ENCODE measurements at regions not wholly inside any gene's neighbourhood (a gene's known extent, or its start where the extent isn't known, plus 50 kb on each side); places are given as distances from the start of the nearest gene placed in this dataset.

DNA sequence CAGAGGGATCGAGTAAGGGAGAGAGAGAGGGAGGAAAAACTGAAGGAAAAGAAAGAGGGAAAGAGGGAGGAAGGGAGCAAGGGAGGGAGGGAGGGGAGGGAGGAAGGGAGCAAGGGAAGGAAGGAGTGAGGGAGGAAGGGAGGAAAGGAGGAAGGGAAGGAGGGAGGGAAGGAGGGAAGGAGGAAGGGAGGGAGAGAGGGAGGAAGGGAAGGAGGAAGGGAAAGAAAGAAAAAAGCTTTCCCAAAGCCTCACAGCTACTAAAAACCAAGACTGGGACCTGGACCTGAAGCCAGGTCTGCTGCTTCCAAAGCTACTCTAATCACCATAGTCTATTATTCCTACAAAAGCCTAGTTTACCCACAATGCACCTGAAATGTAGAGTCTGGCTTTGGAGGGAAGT, 259.8 kb upstream of the WWC1 start:
- Histone ChIP-seq H3K9me3 (replicated peaks; ENCODE audit: control insufficient read depth, insufficient read depth, low read length) (no peaks in the 10 kb centered on the region), H4K20me1 (ENCODE audit: control insufficient read depth, insufficient read depth) (no peaks in the 10 kb centered on the region; the same call in 1 of the 2 replicates), H3K79me2 (ENCODE audit: control insufficient read depth, insufficient read depth, low read length) (no peaks in the 10 kb centered on the region), H3K36me3 (ENCODE audit: control insufficient read depth in 2 of 2, insufficient read depth in 2 of 2, low read length in 1 of 2) (no peaks in the 10 kb centered on the region), H3K4me3 (no peak overlapping the region), H2AFZ (ENCODE audit: control insufficient read depth, low read depth, low read length) (no peak overlapping the region), H3K4me1 (ENCODE audit: control insufficient read depth, insufficient read depth, low read length) (no peaks in the 10 kb centered on the region), H3K27ac (ENCODE audit: control insufficient read depth, insufficient read depth) (no peak overlapping the region), H3K9ac (ENCODE audit: control insufficient read depth, insufficient read depth, low read length) (no peak overlapping the region), H3K4me2 (ENCODE audit: control insufficient read depth, insufficient read depth) (no peak overlapping the region), H3K27me3 (replicated peaks in 1 of 2; ENCODE audit: control insufficient read depth in 2 of 2, insufficient read depth in 2 of 2, low read length in 1 of 2) (no peaks in the 10 kb centered on the region; a peak in 1 of 4 replicates)
- ATAC-seq (no peak), FAIRE-seq (no peak), DNase-seq (ENCODE audit: low read depth, low spot score) (no peak)
- in situ Hi-C loops (cut with MboI), result no loop called here
- BruUV-seq (replicated peaks), result no TSS peak
- intact Hi-C loops (cut with micrococcal nuclease; ENCODE audit: unreplicated experiment), result no loop called here
- SMC1A ChIA-PET (ENCODE audit: uncharacterized antibody, unreplicated experiment), result interaction anchor here (0.6 kb wide), 1 partner anchor 16 kb away, joined by 3 read pairs; no protein-coding TSS in a partner anchor
- 13% methylated on average over 1 of the region's 1 CpG for whole genome bisulfite sequencing (ENCODE audit: insufficient coverage, insufficient replicate concordance, low lambda C conversion rate, missing lambda C conversion rate)
- POLR2A ChIA-PET, result no interaction called here
- RAD21 ChIA-PET (ENCODE audit: unreplicated experiment), result no interaction called here
- no peak for TF ChIP-seq NFYA (IDR thresholded peaks at IDR 0.05; ENCODE audit: borderline replicate concordance, low read depth, low read length)
- no peak for TF ChIP-seq RB1 (IDR thresholded peaks at IDR 0.05; ENCODE audit: borderline replicate concordance)
- no peak for TF ChIP-seq HDAC6 (IDR thresholded peaks at IDR 0.05; ENCODE audit: unreplicated experiment)
- CTCF ChIA-PET, result no interaction called here

DNA sequence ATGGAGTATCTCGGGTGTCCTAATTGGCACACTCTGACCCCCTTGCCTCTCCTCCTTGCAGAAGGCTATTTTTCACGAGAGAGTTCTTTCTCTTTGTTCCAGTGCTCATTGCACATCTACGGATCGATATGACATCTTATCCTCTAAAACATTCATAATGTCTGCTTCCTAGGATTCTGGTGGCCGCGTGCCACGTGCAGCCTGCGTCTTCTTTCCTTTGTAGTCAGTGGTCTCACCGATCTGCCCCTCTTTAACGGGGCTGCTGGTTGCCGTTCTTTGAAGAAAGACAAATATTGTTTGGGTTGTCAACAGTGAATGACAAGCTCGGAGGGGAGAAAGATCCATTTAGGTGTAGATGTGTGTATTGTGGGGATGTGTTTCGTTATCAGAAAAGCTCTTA, 252.4 kb upstream of the WWC1 start:
- POLR2A ChIA-PET, result interaction anchor here (0.6 kb wide), 1 partner anchor 1225 kb away, joined by 3 read pairs; no protein-coding TSS in a partner anchor
- in situ Hi-C loops (cut with MboI), result no loop called here
- 35% methylated on average over 13 of the region's 13 CpGs for WGBS (ENCODE audit: insufficient coverage, insufficient replicate concordance, low lambda C conversion rate, missing lambda C conversion rate)

More for the DNA sequence above, 252.4 kb upstream of the WWC1 start:
- Histone ChIP-seq H3K27ac (ENCODE audit: control insufficient read depth, insufficient read depth) (no peak overlapping the region), H3K4me3 (no peak overlapping the region), H3K79me2 (ENCODE audit: control insufficient read depth, insufficient read depth, low read length) (no peaks in the 10 kb centered on the region), H3K9ac (ENCODE audit: control insufficient read depth, insufficient read depth, low read length) (no peak overlapping the region), H3K9me3 (replicated peaks; ENCODE audit: control insufficient read depth, insufficient read depth, low read length) (no peaks in the 10 kb centered on the region), H2AFZ (ENCODE audit: control insufficient read depth, low read depth, low read length) (no peak overlapping the region), H3K27me3 (replicated peaks in 1 of 2; ENCODE audit: control insufficient read depth in 2 of 2, insufficient read depth in 2 of 2, low read length in 1 of 2) (peaks cover 1 to 3% of the 10 kb centered on the region in 2 experiments; a peak in 2 of 4 replicates), H3K4me1 (ENCODE audit: control insufficient read depth, insufficient read depth, low read length) (no peaks in the 10 kb centered on the region), H3K4me2 (ENCODE audit: control insufficient read depth, insufficient read depth) (no peak overlapping the region), H4K20me1 (ENCODE audit: control insufficient read depth, insufficient read depth) (no peaks in the 10 kb centered on the region), H3K36me3 (ENCODE audit: control insufficient read depth in 2 of 2, insufficient read depth in 2 of 2, low read length in 1 of 2) (no peaks in the 10 kb centered on the region)
- ATAC-seq, result no peak
- intact Hi-C loops (cut with micrococcal nuclease; ENCODE audit: unreplicated experiment), result no loop called here
- ChIA-PET CTCF (no interaction called here), RAD21 (ENCODE audit: unreplicated experiment) (no interaction called here), SMC1A (ENCODE audit: uncharacterized antibody, unreplicated experiment) (no interaction called here)
- no peak for FAIRE-seq
- BruUV-seq (replicated peaks), result no TSS peak
- DNase-seq (ENCODE audit: low read depth, low spot score), result no peak
- TF ChIP-seq ETV6 (conservative IDR thresholded peaks at IDR 0.05 in 1 of 2, IDR thresholded peaks at IDR 0.05 in 1 of 2; ENCODE audit: borderline replicate concordance in 1 of 2, low read depth in 1 of 2) (no peak), EZH2 (IDR thresholded peaks at IDR 0.05; ENCODE audit: borderline replicate concordance, control insufficient read depth, low read depth, low read length) (no peak), PBX3 (IDR thresholded peaks at IDR 0.05; ENCODE audit: insufficient replicate concordance, low read depth, low read length) (no peak), RUNX3 (IDR thresholded peaks at IDR 0.05; ENCODE audit: low read length) (no peak)
- TF ChIP-seq, protein P1, sequence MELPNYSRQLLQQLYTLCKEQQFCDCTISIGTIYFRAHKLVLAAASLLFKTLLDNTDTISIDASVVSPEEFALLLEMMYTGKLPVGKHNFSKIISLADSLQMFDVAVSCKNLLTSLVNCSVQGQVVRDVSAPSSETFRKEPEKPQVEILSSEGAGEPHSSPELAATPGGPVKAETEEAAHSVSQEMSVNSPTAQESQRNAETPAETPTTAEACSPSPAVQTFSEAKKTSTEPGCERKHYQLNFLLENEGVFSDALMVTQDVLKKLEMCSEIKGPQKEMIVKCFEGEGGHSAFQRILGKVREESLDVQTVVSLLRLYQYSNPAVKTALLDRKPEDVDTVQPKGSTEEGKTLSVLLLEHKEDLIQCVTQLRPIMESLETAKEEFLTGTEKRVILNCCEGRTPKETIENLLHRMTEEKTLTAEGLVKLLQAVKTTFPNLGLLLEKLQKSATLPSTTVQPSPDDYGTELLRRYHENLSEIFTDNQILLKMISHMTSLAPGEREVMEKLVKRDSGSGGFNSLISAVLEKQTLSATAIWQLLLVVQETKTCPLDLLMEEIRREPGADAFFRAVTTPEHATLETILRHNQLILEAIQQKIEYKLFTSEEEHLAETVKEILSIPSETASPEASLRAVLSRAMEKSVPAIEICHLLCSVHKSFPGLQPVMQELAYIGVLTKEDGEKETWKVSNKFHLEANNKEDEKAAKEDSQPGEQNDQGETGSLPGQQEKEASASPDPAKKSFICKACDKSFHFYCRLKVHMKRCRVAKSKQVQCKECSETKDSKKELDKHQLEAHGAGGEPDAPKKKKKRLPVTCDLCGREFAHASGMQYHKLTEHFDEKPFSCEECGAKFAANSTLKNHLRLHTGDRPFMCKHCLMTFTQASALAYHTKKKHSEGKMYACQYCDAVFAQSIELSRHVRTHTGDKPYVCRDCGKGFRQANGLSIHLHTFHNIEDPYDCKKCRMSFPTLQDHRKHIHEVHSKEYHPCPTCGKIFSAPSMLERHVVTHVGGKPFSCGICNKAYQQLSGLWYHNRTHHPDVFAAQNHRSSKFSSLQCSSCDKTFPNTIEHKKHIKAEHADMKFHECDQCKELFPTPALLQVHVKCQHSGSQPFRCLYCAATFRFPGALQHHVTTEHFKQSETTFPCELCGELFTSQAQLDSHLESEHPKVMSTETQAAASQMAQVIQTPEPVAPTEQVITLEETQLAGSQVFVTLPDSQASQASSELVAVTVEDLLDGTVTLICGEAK (IDR thresholded peaks at IDR 0.05; ENCODE audit: borderline replicate concordance), result no peak

All from GM12878 (cell line).